GM10266 (cell line): ENCODE measurements at regions not wholly inside any gene's neighbourhood (a gene's known extent, or its start where the extent isn't known, plus 50 kb on each side); places are given as distances from the start of the nearest gene placed in this dataset.
"Not testable (repeated sequence)": the region's sequence is repeated elsewhere in the genome, so short reads cannot be mapped to it uniquely, and the experiment has no call there.

Source experiments
- DNase-seq: peaks from one replicate; pipeline ENCODE4 v3.0.0; 2012; ENCODE audit errors: extremely low spot score
- TF ChIP-seq, protein P1 (sequence below): IDR thresholded peaks from 2 replicates; pipeline ENCODE4 v1.5.1; 2012; ENCODE audit warnings: mild to moderate bottlenecking, low read depth; ENCODE audit not compliant: control insufficient read depth, insufficient read depth; ENCODE audit errors: missing control alignments

DNA sequence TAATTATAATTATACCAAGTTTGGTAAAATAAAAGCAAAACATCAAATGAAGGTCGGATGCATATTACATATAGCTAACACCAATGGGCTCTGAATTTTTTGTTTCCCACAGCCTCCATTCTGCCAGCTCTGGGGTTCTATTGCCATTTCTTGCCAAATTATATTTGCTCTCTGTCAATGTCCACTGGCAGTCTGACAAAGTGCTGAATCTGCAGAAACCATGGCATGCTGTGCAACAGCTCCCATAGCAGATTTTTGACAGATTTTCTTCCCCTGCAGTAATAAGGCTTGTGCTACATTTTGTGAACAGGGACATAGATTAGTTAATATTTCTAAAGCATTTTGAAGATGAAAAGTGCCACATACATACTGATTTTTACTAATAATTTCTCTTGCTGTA lies 1102.1 kb downstream of the DIAPH3 start:
- no peak for DNase-seq
- TF ChIP-seq, protein P1, sequence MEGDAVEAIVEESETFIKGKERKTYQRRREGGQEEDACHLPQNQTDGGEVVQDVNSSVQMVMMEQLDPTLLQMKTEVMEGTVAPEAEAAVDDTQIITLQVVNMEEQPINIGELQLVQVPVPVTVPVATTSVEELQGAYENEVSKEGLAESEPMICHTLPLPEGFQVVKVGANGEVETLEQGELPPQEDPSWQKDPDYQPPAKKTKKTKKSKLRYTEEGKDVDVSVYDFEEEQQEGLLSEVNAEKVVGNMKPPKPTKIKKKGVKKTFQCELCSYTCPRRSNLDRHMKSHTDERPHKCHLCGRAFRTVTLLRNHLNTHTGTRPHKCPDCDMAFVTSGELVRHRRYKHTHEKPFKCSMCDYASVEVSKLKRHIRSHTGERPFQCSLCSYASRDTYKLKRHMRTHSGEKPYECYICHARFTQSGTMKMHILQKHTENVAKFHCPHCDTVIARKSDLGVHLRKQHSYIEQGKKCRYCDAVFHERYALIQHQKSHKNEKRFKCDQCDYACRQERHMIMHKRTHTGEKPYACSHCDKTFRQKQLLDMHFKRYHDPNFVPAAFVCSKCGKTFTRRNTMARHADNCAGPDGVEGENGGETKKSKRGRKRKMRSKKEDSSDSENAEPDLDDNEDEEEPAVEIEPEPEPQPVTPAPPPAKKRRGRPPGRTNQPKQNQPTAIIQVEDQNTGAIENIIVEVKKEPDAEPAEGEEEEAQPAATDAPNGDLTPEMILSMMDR = no peak

- DNase-seq = no peak
Measured at GRCh38 chr13:59064042-59064441, 1099.7 kb downstream of the DIAPH3 start.

DNA sequence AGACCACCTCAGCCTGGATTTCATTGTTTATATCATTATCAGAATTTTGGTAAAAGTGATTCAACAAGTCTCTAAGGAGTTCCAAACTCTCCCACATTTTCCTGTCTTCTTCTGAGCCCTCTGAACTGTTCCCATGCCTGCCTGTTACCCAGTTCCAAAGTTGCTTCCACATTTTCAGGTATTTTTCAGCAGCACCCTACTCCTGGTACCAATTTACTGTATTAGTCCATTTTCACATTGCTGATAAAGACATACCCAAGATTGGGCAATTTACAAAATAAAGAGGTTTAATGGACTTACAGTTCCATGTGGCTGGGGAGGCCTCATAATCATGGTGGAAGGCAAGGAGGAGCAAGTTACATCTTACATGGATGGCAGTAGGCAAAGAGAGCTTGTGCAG lies 1087.3 kb downstream of the DIAPH3 start:
- DNase-seq = not testable (repeated sequence)

More at GRCh38 chr13:59064042-59064441, 1099.7 kb downstream of the DIAPH3 start:
- TF ChIP-seq, protein P1 = no peak

DNA sequence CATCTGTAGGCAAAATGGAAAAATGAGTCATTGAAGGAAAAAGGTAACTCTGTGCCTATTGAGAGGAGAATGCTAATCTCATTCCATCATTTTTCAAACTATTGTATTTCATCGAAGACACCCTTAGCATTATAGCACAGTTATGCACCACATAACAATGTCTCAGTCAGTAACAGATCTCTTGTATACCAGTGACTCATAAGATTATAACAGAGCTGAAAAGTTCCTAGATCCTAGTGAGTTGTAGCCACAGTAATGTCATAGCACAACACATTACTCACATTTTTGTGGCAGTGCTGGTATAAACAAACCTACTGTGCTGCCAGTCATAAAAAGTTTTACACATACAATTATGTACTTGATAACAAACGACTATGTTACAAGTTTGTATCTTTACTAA lies 1077.6 kb downstream of the DIAPH3 start:
- DNase-seq = no peak

GRCh38 chr13:59088716-59089115 lies 1075.0 kb downstream of the DIAPH3 start:
- TF ChIP-seq, protein P1 = no peak
- DNase-seq = no peak

More for the DNA sequence above, 1077.6 kb downstream of the DIAPH3 start:
- TF ChIP-seq, protein P1 = no peak

GRCh38 chr13:59094181-59094580 lies 1069.5 kb downstream of the DIAPH3 start:
- DNase-seq = no peak
- TF ChIP-seq, protein P1 = no peak

GRCh38 chr13:59099182-59099974 lies 1064.3 kb downstream of the DIAPH3 start:
- TF ChIP-seq, protein P1 = no peak
- no peak for DNase-seq

DNA sequence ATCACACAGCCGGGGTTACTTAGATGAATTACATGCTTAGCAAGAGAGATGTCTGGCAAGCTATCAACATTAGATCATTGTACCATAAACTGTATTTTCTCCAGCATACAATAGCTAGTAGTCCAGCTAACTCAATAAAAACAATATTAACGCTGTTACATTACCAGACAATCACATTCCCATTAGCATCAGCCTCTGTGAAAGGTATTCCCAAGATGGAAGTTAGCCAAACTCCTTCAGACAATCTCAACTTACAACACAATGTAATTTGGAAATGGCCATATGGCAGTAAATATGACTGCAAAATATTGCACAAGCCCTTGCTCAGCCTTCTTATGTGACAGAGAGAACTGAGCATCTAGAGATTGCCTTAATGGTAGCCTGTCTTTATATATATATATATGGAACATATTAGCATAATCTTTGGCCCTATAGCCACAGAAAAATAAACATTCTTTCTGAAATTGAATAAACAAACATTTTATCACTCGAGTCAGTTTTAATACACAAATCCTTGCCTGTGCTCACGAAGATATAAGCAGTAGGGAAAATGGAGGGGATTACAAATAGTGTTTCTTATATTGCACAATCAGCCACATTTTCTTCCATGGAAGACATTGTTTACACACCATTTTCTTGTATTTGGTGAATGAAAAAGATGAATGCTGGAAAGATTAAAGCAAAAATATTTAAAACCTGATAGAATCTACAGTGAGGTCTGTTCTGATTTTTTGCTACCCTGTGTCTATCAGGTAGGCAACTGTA lies 1060.5 kb downstream of the DIAPH3 start:
- TF ChIP-seq, protein P1 = no peak
- no peak for DNase-seq
